ENCODE measurements at regions not wholly inside any gene's neighbourhood (a gene's known extent, or its start where the extent isn't known, plus 50 kb on each side); places are given as distances from the start of the nearest gene placed in this dataset.

GRCh38 chr1:238360474-238360873 is 469.8 kb upstream of the ZP4 start:
- no peak overlapping the region for H3K4me3 ChIP-seq
- H3K4me1 ChIP-seq: no peaks in the 10 kb centered on the region
- H3K36me3 ChIP-seq: no peaks in the 10 kb centered on the region
- ATAC-seq (no peak), DNase-seq (no peak)
- H3K27me3 ChIP-seq (ENCODE audit: low read depth): no peaks in the 10 kb centered on the region
- H3K27ac ChIP-seq: no peak overlapping the region
- intact Hi-C loops (cut with DNase I): no loop called here
- no peaks in the 10 kb centered on the region for H3K9me3 ChIP-seq
- TF ChIP-seq, protein P1, sequence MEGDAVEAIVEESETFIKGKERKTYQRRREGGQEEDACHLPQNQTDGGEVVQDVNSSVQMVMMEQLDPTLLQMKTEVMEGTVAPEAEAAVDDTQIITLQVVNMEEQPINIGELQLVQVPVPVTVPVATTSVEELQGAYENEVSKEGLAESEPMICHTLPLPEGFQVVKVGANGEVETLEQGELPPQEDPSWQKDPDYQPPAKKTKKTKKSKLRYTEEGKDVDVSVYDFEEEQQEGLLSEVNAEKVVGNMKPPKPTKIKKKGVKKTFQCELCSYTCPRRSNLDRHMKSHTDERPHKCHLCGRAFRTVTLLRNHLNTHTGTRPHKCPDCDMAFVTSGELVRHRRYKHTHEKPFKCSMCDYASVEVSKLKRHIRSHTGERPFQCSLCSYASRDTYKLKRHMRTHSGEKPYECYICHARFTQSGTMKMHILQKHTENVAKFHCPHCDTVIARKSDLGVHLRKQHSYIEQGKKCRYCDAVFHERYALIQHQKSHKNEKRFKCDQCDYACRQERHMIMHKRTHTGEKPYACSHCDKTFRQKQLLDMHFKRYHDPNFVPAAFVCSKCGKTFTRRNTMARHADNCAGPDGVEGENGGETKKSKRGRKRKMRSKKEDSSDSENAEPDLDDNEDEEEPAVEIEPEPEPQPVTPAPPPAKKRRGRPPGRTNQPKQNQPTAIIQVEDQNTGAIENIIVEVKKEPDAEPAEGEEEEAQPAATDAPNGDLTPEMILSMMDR (IDR thresholded peaks at IDR 0.05): no peak

GRCh38 chr1:238350471-238350870 is 459.7 kb upstream of the ZP4 start:
- Histone ChIP-seq H3K27ac (no peak overlapping the region), H3K9me3 (no peaks in the 10 kb centered on the region), H3K27me3 (ENCODE audit: low read depth) (no peaks in the 10 kb centered on the region), H3K4me1 (no peaks in the 10 kb centered on the region), H3K4me3 (no peak overlapping the region), H3K36me3 (no peaks in the 10 kb centered on the region)
- intact Hi-C loops (cut with DNase I): no loop called here
- no peak for DNase-seq
- TF ChIP-seq, protein P1 (IDR thresholded peaks at IDR 0.05): no peak
- ATAC-seq: no peak

DNA sequence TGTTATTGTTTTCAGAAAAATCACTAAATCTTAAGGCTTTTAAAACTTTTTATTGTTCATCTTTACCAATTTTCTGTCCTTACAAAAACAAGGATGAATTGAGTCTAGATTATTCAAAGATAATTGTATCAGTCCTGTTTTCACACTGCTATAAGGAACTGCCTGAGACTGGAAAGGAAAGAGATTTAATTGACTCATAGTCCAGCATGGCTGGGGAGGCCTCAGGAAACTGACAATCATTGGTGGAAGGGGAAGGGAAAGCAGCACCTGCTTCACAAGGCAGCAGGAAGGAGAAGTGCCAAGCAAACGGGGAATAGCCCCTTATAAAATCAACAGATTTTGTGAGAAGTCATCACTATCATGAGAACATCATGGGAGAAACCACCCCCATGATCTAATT is 455.6 kb upstream of the ZP4 start:
- ATAC-seq: no peak

DNA sequence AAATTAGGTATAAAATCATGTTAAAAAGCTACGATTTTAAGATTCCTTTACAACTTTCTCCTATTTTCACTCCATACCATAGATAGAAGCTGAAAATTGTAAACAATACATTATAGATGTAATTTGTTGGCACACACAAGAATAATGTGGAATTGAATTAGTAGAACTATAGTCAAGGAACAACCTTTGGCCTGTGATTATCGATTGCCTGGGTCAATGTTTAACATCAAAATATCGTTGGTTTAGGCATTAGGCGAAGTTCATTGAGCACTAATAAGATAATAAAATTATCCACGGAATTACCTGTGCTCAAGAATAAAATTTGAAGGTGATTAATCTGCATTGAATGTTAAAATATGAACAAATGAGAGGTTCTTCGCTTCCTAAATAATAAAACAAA is 455.1 kb upstream of the ZP4 start:
- TF ChIP-seq, protein P1 (IDR thresholded peaks at IDR 0.05): no peak
- intact Hi-C loops (cut with DNase I): no loop called here
- Histone ChIP-seq H3K27ac (no peak overlapping the region), H3K9me3 (no peaks in the 10 kb centered on the region), H3K4me1 (no peaks in the 10 kb centered on the region), H3K4me3 (no peak overlapping the region), H3K27me3 (ENCODE audit: low read depth) (no peaks in the 10 kb centered on the region), H3K36me3 (no peaks in the 10 kb centered on the region)
- DNase-seq (no peak), ATAC-seq (no peak)

More for the DNA sequence above, 455.6 kb upstream of the ZP4 start:
- Histone ChIP-seq H3K4me3 (no peak overlapping the region), H3K27me3 (ENCODE audit: low read depth) (no peaks in the 10 kb centered on the region), H3K9me3 (no peaks in the 10 kb centered on the region), H3K36me3 (no peaks in the 10 kb centered on the region), H3K27ac (no peak overlapping the region), H3K4me1 (no peaks in the 10 kb centered on the region)
- intact Hi-C loops (cut with DNase I): no loop called here
- TF ChIP-seq, protein P1 (IDR thresholded peaks at IDR 0.05): no peak
- no peak for DNase-seq

GRCh38 chr1:238343852-238344251 is 453.1 kb upstream of the ZP4 start:
- Histone ChIP-seq H3K9me3 (no peaks in the 10 kb centered on the region), H3K4me1 (no peaks in the 10 kb centered on the region), H3K36me3 (no peaks in the 10 kb centered on the region), H3K27ac (no peak overlapping the region), H3K4me3 (no peak overlapping the region), H3K27me3 (ENCODE audit: low read depth) (no peaks in the 10 kb centered on the region)
- intact Hi-C loops (cut with DNase I): no loop called here
- ATAC-seq: no peak
- no peak for DNase-seq
- TF ChIP-seq, protein P1 (IDR thresholded peaks at IDR 0.05): no peak

DNA sequence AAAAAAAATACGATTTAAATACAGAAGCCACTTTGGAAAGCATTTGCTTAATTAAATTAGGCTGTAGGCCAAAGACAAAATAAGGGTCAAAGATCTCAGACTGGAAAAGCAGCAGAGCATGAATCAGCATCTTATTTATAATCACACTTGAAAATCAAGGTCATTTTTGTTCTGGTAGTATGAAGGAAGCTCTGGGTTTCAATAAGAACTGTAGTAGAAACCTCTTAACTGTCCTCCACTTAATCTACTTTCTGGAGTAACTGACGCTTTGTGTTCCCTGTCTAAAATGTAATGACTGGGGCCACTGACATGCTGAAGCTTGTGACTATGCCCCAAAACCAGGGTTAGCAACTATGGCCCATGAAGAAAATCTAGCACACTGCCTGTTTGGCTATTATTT is 450.7 kb upstream of the ZP4 start:
- no peak overlapping the region for H3K4me3 ChIP-seq

More for the DNA sequence above, 450.7 kb upstream of the ZP4 start:
- TF ChIP-seq, protein P1 (IDR thresholded peaks at IDR 0.05): no peak
- Histone ChIP-seq H3K9me3 (no peaks in the 10 kb centered on the region), H3K27ac (no peak overlapping the region), H3K36me3 (no peaks in the 10 kb centered on the region), H3K27me3 (ENCODE audit: low read depth) (no peaks in the 10 kb centered on the region), H3K4me1 (no peaks in the 10 kb centered on the region)
- no peak for DNase-seq
- intact Hi-C loops (cut with DNase I): no loop called here
- no peak for ATAC-seq

Data from lower lobe of right lung (tissue), 2 donors.